GM18867 (cell line): ENCODE measurements at regions not wholly inside any gene's neighbourhood (a gene's known extent, or its start where the extent isn't known, plus 50 kb on each side); places are given as distances from the start of the nearest gene placed in this dataset.
A peak's percentile ranks its signal among the peaks of the same experiment; 100 is the strongest.
"Not testable (repeated sequence)": the region's sequence is repeated elsewhere in the genome, so short reads cannot be mapped to it uniquely, and the experiment has no call there.

Source experiments
- ATAC-seq: cut with Tn5 transposase; IDR thresholded peaks from one replicate; pipeline ENCODE4 v1.9.1; 2021; ENCODE audit warnings: mild to moderate bottlenecking, moderate library complexity; ENCODE audit not compliant: unreplicated experiment

- no peak for ATAC-seq
These were observed 315.8 kb downstream of the SOX4 start for GRCh38 chr6:21909321-21909720.

GRCh38 chr6:21911208-21911607 lies 317.7 kb downstream of the SOX4 start:
- ATAC-seq: no peak

- ATAC-seq: no peak
These were observed 318.7 kb downstream of the SOX4 start for GRCh38 chr6:21912151-21912832.

- no peak for ATAC-seq
These were observed 320.8 kb downstream of the SOX4 start for GRCh38 chr6:21914121-21914973.

GRCh38 chr6:21915707-21916260 lies 322.2 kb downstream of the SOX4 start:
- ATAC-seq: peak; percentile 48

- ATAC-seq: no peak
These were observed 324.5 kb downstream of the SOX4 start for GRCh38 chr6:21918041-21918440.

- no peak for ATAC-seq
These were observed 325.1 kb downstream of the SOX4 start for GRCh38 chr6:21918666-21919065.

- ATAC-seq: no peak
These were observed 328.5 kb downstream of the SOX4 start for GRCh38 chr6:21922086-21922485.

GRCh38 chr6:21924002-21924401 lies 330.5 kb downstream of the SOX4 start:
- no peak for ATAC-seq

GRCh38 chr6:21928827-21929226 lies 335.3 kb downstream of the SOX4 start:
- no peak for ATAC-seq

- ATAC-seq: no peak
These were observed 338.2 kb downstream of the SOX4 start for GRCh38 chr6:21931641-21932335.

- ATAC-seq: no peak
These were observed 339.8 kb downstream of the SOX4 start for GRCh38 chr6:21933351-21933750.

GRCh38 chr6:21935142-21935541 lies 341.6 kb downstream of the SOX4 start:
- ATAC-seq: no peak

- ATAC-seq: peak; percentile 76
These were observed 342.0 kb downstream of the SOX4 start for GRCh38 chr6:21935561-21936028.

- no peak for ATAC-seq
These were observed 343.9 kb downstream of the SOX4 start for GRCh38 chr6:21937466-21937865.

GRCh38 chr6:21939066-21939465 lies 345.5 kb downstream of the SOX4 start:
- ATAC-seq: not testable (repeated sequence)

GRCh38 chr6:21941926-21942325 lies 348.4 kb downstream of the SOX4 start:
- ATAC-seq: no peak

GRCh38 chr6:21942897-21943296 lies 349.3 kb downstream of the SOX4 start:
- ATAC-seq: no peak

GRCh38 chr6:21946298-21946783 lies 350.5 kb downstream of the PRL start:
- no peak for ATAC-seq

- not testable (repeated sequence) for ATAC-seq
These were observed 349.6 kb downstream of the PRL start for GRCh38 chr6:21947227-21947626.
